ENCODE measurements at regions not wholly inside any gene's neighbourhood (a gene's known extent, or its start where the extent isn't known, plus 50 kb on each side); places are given as distances from the start of the nearest gene placed in this dataset.

DNA sequence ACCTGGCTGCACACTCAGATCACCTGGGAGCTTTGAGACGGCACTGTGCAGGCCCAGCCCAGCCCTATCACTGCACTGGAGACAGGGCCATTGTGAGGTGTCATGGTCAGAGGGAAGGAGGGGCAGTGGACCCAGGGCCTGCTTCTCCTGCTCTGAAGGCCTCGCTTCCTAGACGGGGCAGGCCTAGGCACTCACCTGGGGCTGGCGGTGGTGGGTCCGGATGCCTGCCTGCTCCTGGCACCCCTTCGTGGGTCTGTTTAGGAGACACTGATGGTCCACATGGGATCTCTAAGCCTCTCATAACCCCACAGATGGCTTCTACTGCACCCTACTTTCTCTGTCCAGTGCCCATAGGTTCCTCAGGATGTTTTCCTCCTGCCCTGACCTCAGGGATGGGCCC lies 230.9 kb downstream of the MATN1 start:
- no peak for TF ChIP-seq POLR2A (IDR thresholded peaks at IDR 0.05; ENCODE audit: low read length)
- no peak for TF ChIP-seq GATA1 (IDR thresholded peaks at IDR 0.05; ENCODE audit: low read depth, low read length)

All from erythroblast (primary cell).